ENCODE measurements at regions not wholly inside any gene's neighbourhood (a gene's known extent, or its start where the extent isn't known, plus 50 kb on each side); places are given as distances from the start of the nearest gene placed in this dataset.

- no peak for TF ChIP-seq CTCF (IDR thresholded peaks at IDR 0.05)
- TF ChIP-seq POLR2A (IDR thresholded peaks at IDR 0.05), result no peak
Measured at GRCh38 chr2:18723219-18723618, 133.8 kb upstream of the NT5C1B start.
